ENCODE measurements at regions not wholly inside any gene's neighbourhood (a gene's known extent, or its start where the extent isn't known, plus 50 kb on each side); places are given as distances from the start of the nearest gene placed in this dataset.

GRCh38 chr9:2311920-2312319 lies 296.8 kb downstream of the SMARCA2 start:
- ATAC-seq (ENCODE audit: low read depth) = no peak
- Histone ChIP-seq H3K27me3 (ENCODE audit: insufficient read depth, poor library complexity, severe bottlenecking) (no peaks in the 10 kb centered on the region), H3K4me3 (ENCODE audit: severe bottlenecking) (no peak overlapping the region), H3K9me3 (ENCODE audit: severe bottlenecking) (no peaks in the 10 kb centered on the region), H3K27ac (ENCODE audit: poor library complexity, severe bottlenecking) (no peak overlapping the region), H3K4me1 (ENCODE audit: insufficient read depth, poor library complexity, severe bottlenecking) (no peaks in the 10 kb centered on the region), H3K36me3 (ENCODE audit: low read depth) (no peaks in the 10 kb centered on the region)
- no peak for DNase-seq (ENCODE audit: low spot score)
- TF ChIP-seq CTCF (IDR thresholded peaks at IDR 0.05; ENCODE audit: poor library complexity, severe bottlenecking) = no peak

- no peak for ATAC-seq (ENCODE audit: low read depth)
- no peaks in the 10 kb centered on the region for H3K4me1 ChIP-seq (ENCODE audit: insufficient read depth, poor library complexity, severe bottlenecking)
- H3K27ac ChIP-seq (ENCODE audit: poor library complexity, severe bottlenecking) = no peak overlapping the region
- H3K4me3 ChIP-seq (ENCODE audit: severe bottlenecking) = no peak overlapping the region
- H3K27me3 ChIP-seq (ENCODE audit: insufficient read depth, poor library complexity, severe bottlenecking) = no peaks in the 10 kb centered on the region
- no peaks in the 10 kb centered on the region for H3K9me3 ChIP-seq (ENCODE audit: severe bottlenecking)
- TF ChIP-seq CTCF (IDR thresholded peaks at IDR 0.05; ENCODE audit: poor library complexity, severe bottlenecking) = no peak
- no peak for DNase-seq (ENCODE audit: low spot score)
- no peaks in the 10 kb centered on the region for H3K36me3 ChIP-seq (ENCODE audit: low read depth)
Measured at GRCh38 chr9:2313512-2313911, 298.4 kb downstream of the SMARCA2 start.

- Histone ChIP-seq H3K27me3 (ENCODE audit: insufficient read depth, poor library complexity, severe bottlenecking) (no peaks in the 10 kb centered on the region), H3K9me3 (ENCODE audit: severe bottlenecking) (no peaks in the 10 kb centered on the region), H3K4me1 (ENCODE audit: insufficient read depth, poor library complexity, severe bottlenecking) (no peaks in the 10 kb centered on the region), H3K4me3 (ENCODE audit: severe bottlenecking) (no peak overlapping the region), H3K36me3 (ENCODE audit: low read depth) (no peaks in the 10 kb centered on the region), H3K27ac (ENCODE audit: poor library complexity, severe bottlenecking) (no peak overlapping the region)
- DNase-seq (ENCODE audit: low spot score) = no peak
- no peak for ATAC-seq (ENCODE audit: low read depth)
- no peak for TF ChIP-seq CTCF (IDR thresholded peaks at IDR 0.05; ENCODE audit: poor library complexity, severe bottlenecking)
Measured at GRCh38 chr9:2317591-2317990, 302.4 kb downstream of the SMARCA2 start.

- ATAC-seq (ENCODE audit: low read depth) (no peak), DNase-seq (ENCODE audit: low spot score) (no peak)
- Histone ChIP-seq H3K27me3 (ENCODE audit: insufficient read depth, poor library complexity, severe bottlenecking) (no peaks in the 10 kb centered on the region), H3K4me1 (ENCODE audit: insufficient read depth, poor library complexity, severe bottlenecking) (no peaks in the 10 kb centered on the region), H3K4me3 (ENCODE audit: severe bottlenecking) (no peak overlapping the region), H3K27ac (ENCODE audit: poor library complexity, severe bottlenecking) (no peak overlapping the region), H3K36me3 (ENCODE audit: low read depth) (no peaks in the 10 kb centered on the region), H3K9me3 (ENCODE audit: severe bottlenecking) (no peaks in the 10 kb centered on the region)
- no peak for TF ChIP-seq CTCF (IDR thresholded peaks at IDR 0.05; ENCODE audit: poor library complexity, severe bottlenecking)
Measured at GRCh38 chr9:2319421-2319820, 302.2 kb upstream of the VLDLR start.

GRCh38 chr9:2320114-2320513 lies 301.5 kb upstream of the VLDLR start:
- Histone ChIP-seq H3K36me3 (ENCODE audit: low read depth) (no peaks in the 10 kb centered on the region), H3K4me1 (ENCODE audit: insufficient read depth, poor library complexity, severe bottlenecking) (no peaks in the 10 kb centered on the region), H3K4me3 (ENCODE audit: severe bottlenecking) (no peak overlapping the region), H3K27ac (ENCODE audit: poor library complexity, severe bottlenecking) (no peak overlapping the region), H3K9me3 (ENCODE audit: severe bottlenecking) (no peaks in the 10 kb centered on the region), H3K27me3 (ENCODE audit: insufficient read depth, poor library complexity, severe bottlenecking) (no peaks in the 10 kb centered on the region)
- TF ChIP-seq CTCF (IDR thresholded peaks at IDR 0.05; ENCODE audit: poor library complexity, severe bottlenecking) = no peak
- DNase-seq (ENCODE audit: low spot score) (no peak), ATAC-seq (ENCODE audit: low read depth) (no peak)

All from RWPE2 (cell line).